Astrocyte (in vitro differentiated cells and primary cell): ENCODE measurements at regions not wholly inside any gene's neighbourhood (a gene's known extent, or its start where the extent isn't known, plus 50 kb on each side); places are given as distances from the start of the nearest gene placed in this dataset.

Experiments
- DNase-seq: peaks from one replicate; pipeline ENCODE4 v3.0.0-alpha.2; 2010; ENCODE audit warnings: low read depth
- FAIRE-seq: peaks from 2 replicates; lab custom pipeline; 2011; peaks lifted over from hg19 to GRCh38; lab: Jason Lieb, UNC
- H2AFZ ChIP-seq: 2 replicates; pipeline ENCODE4 v1.6.0; 2012; ENCODE audit warnings: low read depth, low read length, inconsistent platforms
- H3K27ac ChIP-seq: 2 replicates; pipeline ENCODE4 v1.5.1; 2011; ENCODE audit warnings: low read depth, low read length, inconsistent platforms
- H3K27me3 ChIP-seq: 2 replicates; pipeline ENCODE4 v1.6.0; 2011; ENCODE audit warnings: low read length, inconsistent platforms; ENCODE audit not compliant: insufficient read depth
- H3K36me3 ChIP-seq: 2 replicates; pipeline ENCODE4 v1.5.1; 2011; ENCODE audit warnings: low read length, inconsistent platforms; ENCODE audit not compliant: insufficient read depth
- H3K4me1 ChIP-seq: 2 replicates; pipeline ENCODE4 v1.5.1; 2011; ENCODE audit warnings: low read length, inconsistent platforms; ENCODE audit not compliant: insufficient read depth
- H3K4me2 ChIP-seq: 2 replicates; pipeline ENCODE4 v1.6.0; 2012; ENCODE audit warnings: low read length, inconsistent platforms
- H3K4me3 ChIP-seq: 2 replicates; pipeline ENCODE4 v1.5.1; 2011; ENCODE audit warnings: low read depth, mild to moderate bottlenecking, low read length, inconsistent platforms; ENCODE audit not compliant: insufficient read depth
- H3K79me2 ChIP-seq: 2 replicates; pipeline ENCODE4 v1.6.0; 2012; ENCODE audit warnings: mild to moderate bottlenecking, low read length, inconsistent platforms; ENCODE audit not compliant: insufficient read depth
- H3K9ac ChIP-seq: 2 replicates; pipeline ENCODE4 v1.6.0; 2012; ENCODE audit warnings: mild to moderate bottlenecking, low read length, inconsistent platforms
- H3K9me3 ChIP-seq: 2 replicates; pipeline ENCODE4 v1.5.1; 2012; ENCODE audit warnings: low read depth, mild to moderate bottlenecking, low read length, inconsistent platforms; ENCODE audit not compliant: insufficient read depth
- H4K20me1 ChIP-seq: 2 replicates; pipeline ENCODE4 v1.6.0; 2012; ENCODE audit warnings: low read length, inconsistent platforms; ENCODE audit not compliant: insufficient read depth
- H3K27ac Mint-ChIP-seq: one replicate; pipeline ENCODE4 v1.8.0; 2021; ENCODE audit warnings: mild to moderate bottlenecking, mixed read lengths; ENCODE audit not compliant: unreplicated experiment
- H3K27me3 Mint-ChIP-seq: one replicate; pipeline ENCODE4 v1.8.0; 2021; ENCODE audit warnings: low read depth, mixed read lengths; ENCODE audit not compliant: unreplicated experiment
- H3K36me3 Mint-ChIP-seq: one replicate; pipeline ENCODE4 v1.8.0; 2021; ENCODE audit warnings: low read depth, mixed read lengths; ENCODE audit not compliant: unreplicated experiment
- H3K4me1 Mint-ChIP-seq: one replicate; pipeline ENCODE4 v1.8.0; 2021; ENCODE audit warnings: low read depth, mixed read lengths; ENCODE audit not compliant: unreplicated experiment
- H3K4me3 Mint-ChIP-seq: one replicate; pipeline ENCODE4 v1.8.0; 2021; ENCODE audit warnings: mild to moderate bottlenecking, moderate library complexity, mixed read lengths; ENCODE audit not compliant: unreplicated experiment
- H3K9me3 Mint-ChIP-seq: one replicate; pipeline ENCODE4 v1.8.0; 2021; ENCODE audit warnings: mild to moderate bottlenecking, mixed read lengths; ENCODE audit not compliant: unreplicated experiment
- CTCF ChIP-seq: IDR thresholded peaks from 2 replicates; pipeline ENCODE4 v1.5.1; 2011; ENCODE audit warnings: low read depth, mild to moderate bottlenecking, inconsistent platforms, low read length, moderate library complexity; ENCODE audit not compliant: insufficient read depth
- EZH2 ChIP-seq: IDR thresholded peaks from 2 replicates; pipeline ENCODE4 v1.6.1; 2012; ENCODE audit warnings: mild to moderate bottlenecking, low read length, inconsistent platforms; ENCODE audit not compliant: insufficient read depth

GRCh38 chr12:67161322-67161918, 107.7 kb upstream of the CAND1 start:
- Histone ChIP-seq H3K36me3 (no peaks in the 10 kb centered on the region), H3K9me3 (no peaks in the 10 kb centered on the region), H3K4me2 (no peak overlapping the region), H3K79me2 (no peaks in the 10 kb centered on the region), H4K20me1 (no peaks in the 10 kb centered on the region), H3K9ac (no peak overlapping the region), H3K27me3 (no peaks in the 10 kb centered on the region), H3K27ac (no peak overlapping the region), H2AFZ (no peak overlapping the region), H3K4me1 (no peaks in the 10 kb centered on the region), H3K4me3 (no peak overlapping the region)
- no peaks in the 10 kb centered on the region for H3K4me1 Mint-ChIP-seq
- no peak overlapping the region for H3K4me3 Mint-ChIP-seq
- FAIRE-seq (no peak), DNase-seq (peak; percentile 12)
- H3K27ac Mint-ChIP-seq: no peak overlapping the region
- H3K36me3 Mint-ChIP-seq: no peaks in the 10 kb centered on the region
- peaks cover 6% of the 10 kb centered on the region for H3K27me3 Mint-ChIP-seq
- H3K9me3 Mint-ChIP-seq: no peaks in the 10 kb centered on the region
- no peak for TF ChIP-seq EZH2
- peak; percentile 49 for TF ChIP-seq CTCF

- no peak overlapping the region for H2AFZ ChIP-seq
- no peaks in the 10 kb centered on the region for H3K79me2 ChIP-seq
- H3K4me3 ChIP-seq: no peak overlapping the region
- no peaks in the 10 kb centered on the region for H3K36me3 Mint-ChIP-seq
- H3K27me3 Mint-ChIP-seq: peaks cover 10% of the 10 kb centered on the region
- DNase-seq (no peak), FAIRE-seq (no peak)
- TF ChIP-seq CTCF: no peak
- TF ChIP-seq EZH2: no peak
- H3K4me3 Mint-ChIP-seq: no peak overlapping the region
- no peak overlapping the region for H3K27ac ChIP-seq
- no peak overlapping the region for H3K27ac Mint-ChIP-seq
- no peaks in the 10 kb centered on the region for H3K9me3 ChIP-seq
- H3K4me1 Mint-ChIP-seq: no peaks in the 10 kb centered on the region
- no peaks in the 10 kb centered on the region for H3K36me3 ChIP-seq
- H3K9ac ChIP-seq: no peak overlapping the region
- H3K27me3 ChIP-seq: no peaks in the 10 kb centered on the region
- H3K9me3 Mint-ChIP-seq: no peaks in the 10 kb centered on the region
- no peaks in the 10 kb centered on the region for H3K4me1 ChIP-seq
- no peaks in the 10 kb centered on the region for H4K20me1 ChIP-seq
- no peak overlapping the region for H3K4me2 ChIP-seq
These were observed 95.9 kb upstream of the CAND1 start for GRCh38 chr12:67173258-67173657.

- no peaks in the 10 kb centered on the region for H3K4me1 ChIP-seq
- Mint-ChIP-seq H3K27me3 (peaks cover 13% of the 10 kb centered on the region), H3K4me3 (no peak overlapping the region), H3K9me3 (no peaks in the 10 kb centered on the region), H3K36me3 (no peaks in the 10 kb centered on the region), H3K27ac (no peak overlapping the region), H3K4me1 (no peaks in the 10 kb centered on the region)
- H3K4me3 ChIP-seq: no peak overlapping the region
- no peaks in the 10 kb centered on the region for H3K9me3 ChIP-seq
- no peak for FAIRE-seq
- H3K79me2 ChIP-seq: no peaks in the 10 kb centered on the region
- no peak overlapping the region for H2AFZ ChIP-seq
- no peak overlapping the region for H3K27ac ChIP-seq
- no peaks in the 10 kb centered on the region for H3K27me3 ChIP-seq
- no peaks in the 10 kb centered on the region for H4K20me1 ChIP-seq
- TF ChIP-seq CTCF: no peak
- TF ChIP-seq EZH2: no peak
- DNase-seq: no peak
- no peak overlapping the region for H3K9ac ChIP-seq
- H3K4me2 ChIP-seq: no peak overlapping the region
- no peaks in the 10 kb centered on the region for H3K36me3 ChIP-seq
These were observed 86.6 kb upstream of the CAND1 start for GRCh38 chr12:67182551-67182950.
